ENCODE measurements at regions not wholly inside any gene's neighbourhood (a gene's known extent, or its start where the extent isn't known, plus 50 kb on each side); places are given as distances from the start of the nearest gene placed in this dataset.
"Not testable (repeated sequence)": the region's sequence is repeated elsewhere in the genome, so short reads cannot be mapped to it uniquely, and the experiment has no call there.

DNA sequence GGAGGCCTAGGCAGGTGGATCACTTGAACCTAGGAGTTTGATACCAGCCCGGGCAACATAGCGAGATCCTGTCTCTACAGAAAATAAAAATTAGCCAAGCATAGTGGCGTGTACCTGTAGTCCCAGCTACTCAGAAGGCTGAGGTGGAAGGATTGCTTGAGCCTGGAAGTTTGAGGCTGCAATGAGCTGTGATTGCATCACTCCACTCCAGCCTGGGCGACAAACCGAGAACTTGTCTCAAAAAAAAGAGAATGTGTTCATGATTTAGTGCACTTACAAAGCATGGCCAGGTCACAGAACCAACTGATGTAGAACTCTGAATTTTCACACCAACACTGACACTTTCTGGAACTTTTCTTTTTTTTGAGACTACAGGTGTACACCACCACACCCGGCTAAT, 182.7 kb downstream of the ZFP64 start:
- DNase-seq (ENCODE audit: low read depth), result no peak

DNA sequence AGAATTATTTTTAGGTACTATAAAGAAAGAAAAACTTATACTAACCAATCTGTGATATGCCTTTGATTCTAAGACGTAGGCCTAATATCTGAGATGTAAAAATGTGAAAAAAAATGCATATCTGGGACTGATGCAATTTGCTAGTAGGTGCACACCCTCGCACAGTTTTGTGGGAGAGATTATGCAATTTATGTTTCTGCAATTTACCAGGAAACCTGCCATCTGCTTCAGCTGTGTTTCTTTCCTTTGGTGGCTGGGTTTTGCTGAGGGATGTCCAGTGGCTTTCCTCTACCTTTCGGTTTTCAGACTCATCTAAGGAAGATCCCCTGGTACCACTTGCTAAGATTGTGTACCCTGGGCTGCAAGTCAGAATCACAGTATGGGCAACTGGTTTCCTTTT, 186.9 kb downstream of the ZFP64 start:
- no peak for DNase-seq (ENCODE audit: low read depth)

DNA sequence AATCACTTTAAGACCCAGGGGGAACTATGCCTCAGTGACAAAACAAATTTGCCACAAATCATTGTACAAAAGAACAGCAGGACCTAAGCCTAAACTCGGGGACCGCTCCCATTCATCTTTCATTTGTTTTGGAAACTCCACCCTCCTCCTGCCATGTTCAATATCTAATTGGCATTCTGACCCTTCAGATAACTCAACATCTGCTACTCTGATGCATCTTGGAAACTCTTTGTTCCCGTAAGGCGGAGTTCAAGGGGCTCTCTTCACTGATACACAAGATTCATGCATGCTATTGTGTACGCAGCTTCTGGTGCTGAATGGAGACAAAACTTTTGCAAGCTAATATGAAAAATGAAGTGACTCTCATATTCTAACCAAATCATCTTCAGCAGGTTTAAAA, 187.6 kb downstream of the ZFP64 start:
- DNase-seq (ENCODE audit: low read depth), result no peak

DNA sequence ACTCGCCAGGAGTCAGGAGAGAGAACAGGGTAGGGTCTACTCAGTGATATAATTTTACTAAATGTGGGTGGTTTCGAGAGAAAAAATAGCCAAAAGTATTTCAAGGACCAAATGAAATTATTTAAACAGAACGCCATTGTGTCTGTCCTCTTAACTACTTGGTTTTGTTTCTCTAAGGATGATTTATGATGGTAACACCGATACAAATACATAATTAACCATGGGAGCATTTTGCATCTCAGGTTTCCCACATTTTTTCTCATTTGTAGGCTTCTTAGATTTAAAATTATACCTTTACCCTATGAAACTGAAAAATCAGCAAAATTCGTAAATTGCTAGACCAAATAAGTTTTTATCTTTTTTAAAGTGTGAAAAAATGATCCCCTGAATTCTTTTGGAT, 188.2 kb downstream of the ZFP64 start:
- DNase-seq (ENCODE audit: low read depth), result no peak

DNA sequence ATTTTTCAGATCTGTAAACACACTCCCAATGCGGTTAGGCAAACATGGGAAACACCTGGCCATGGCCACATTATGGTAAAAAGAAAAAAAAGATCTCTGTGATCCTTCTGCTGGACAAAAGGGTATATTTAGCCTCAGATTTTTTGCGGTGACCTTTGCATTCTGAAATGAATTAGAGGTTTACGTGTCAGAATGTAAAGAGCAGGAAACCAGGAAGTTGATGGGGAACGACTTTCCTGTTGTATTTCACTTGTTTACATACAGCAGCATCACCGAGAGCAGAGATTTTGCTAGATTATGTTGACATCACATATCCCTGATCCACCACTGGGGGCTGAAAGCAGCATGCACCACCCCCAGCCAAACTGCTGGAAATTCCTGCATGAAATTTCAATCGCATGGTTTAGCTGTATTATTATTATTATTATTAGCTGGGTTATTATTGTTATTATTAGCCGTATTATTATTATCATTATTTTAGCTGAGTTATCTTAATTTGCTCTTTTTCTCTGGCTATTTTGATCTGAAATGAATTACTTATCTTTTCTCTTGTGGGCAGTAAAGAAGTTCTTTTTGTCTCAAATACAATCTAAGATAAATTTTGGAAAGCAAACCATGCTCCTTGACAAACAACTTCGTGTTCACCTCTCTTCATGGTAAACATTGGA, 189.4 kb downstream of the ZFP64 start:
- DNase-seq (ENCODE audit: low read depth), result no peak

DNA sequence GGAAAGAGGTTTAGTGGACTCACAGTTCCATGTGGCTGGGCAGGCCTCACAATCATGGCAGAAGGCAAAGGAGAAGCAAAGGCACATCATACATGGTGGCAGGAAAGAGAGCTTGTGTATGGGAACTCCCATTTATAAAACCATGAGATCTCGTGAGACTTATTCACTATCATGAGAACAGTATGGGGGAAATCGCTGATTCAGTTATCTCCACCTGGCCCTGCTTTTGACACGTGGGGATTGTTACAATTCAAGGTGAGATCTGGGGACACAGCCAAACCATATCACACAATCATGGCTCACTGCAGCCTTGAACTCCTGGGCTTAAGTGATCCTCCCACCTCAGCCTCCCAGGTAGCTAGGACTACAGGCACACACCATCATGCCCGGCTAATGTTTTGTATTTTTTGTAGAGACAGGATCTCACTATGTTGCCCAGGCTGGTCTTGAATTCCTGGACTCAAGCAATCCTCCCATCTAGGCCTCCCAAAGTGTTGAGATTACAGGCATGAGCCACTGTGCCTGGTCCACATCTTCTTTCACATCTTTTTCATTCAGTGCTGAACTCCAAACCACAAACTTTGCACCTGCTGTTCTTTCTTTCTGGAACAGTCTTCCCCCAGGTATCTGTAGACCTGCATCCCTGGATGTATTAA, 194.2 kb downstream of the ZFP64 start:
- not testable (repeated sequence) for DNase-seq (ENCODE audit: low read depth)

DNA sequence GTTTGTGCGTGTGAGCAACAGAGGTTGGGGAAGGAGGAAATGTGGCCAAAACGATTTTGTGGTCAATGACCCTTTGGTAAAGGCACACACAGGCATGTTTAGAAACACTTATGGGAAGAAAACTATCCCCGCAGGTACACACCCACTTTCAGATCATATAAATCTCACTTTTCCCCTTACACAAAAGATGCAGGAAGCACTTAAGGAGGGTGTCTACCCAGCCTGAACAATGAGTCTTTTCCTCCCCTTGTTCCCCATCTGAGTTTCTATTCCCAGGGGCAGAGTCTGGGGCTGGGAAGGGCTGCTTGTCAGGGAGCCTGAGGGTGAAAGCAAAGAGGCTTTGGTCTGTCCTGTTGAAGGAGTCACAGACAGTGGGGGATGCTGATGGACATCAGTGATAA, 193.2 kb upstream of the SALL4 start:
- no peak for DNase-seq (ENCODE audit: low read depth)

DNA sequence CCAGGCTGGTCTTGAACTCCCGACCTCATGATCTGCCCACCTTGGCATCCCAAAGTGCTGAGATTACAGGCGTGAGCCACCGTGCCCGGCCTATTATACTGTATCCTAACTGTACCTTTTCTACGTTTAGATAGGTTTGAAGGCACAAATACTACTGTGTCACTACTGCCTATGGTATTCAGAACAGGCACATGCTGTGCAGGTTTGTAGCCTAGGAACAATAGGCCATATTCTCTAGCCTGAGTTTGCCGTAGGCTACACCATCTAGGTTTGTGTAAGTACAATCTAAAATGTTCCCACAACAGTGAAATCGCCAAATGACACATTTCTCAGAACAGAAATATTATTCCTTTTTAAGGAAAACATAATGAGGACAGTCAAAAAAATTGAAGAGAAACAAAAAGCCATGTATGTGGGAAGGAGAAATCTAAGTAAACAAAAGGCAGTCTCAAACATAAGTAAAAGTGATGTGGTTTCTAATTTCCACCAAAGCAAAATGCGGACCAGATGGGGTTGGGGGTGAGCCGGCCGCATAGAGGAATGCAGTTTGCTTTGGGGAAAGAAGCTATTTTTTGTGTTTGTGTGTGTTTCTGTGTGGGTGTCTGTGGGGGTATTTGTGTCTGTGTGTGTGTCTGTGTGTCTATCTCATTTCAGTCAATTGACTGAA, 192.6 kb upstream of the SALL4 start:
- DNase-seq (ENCODE audit: low read depth), result no peak

DNA sequence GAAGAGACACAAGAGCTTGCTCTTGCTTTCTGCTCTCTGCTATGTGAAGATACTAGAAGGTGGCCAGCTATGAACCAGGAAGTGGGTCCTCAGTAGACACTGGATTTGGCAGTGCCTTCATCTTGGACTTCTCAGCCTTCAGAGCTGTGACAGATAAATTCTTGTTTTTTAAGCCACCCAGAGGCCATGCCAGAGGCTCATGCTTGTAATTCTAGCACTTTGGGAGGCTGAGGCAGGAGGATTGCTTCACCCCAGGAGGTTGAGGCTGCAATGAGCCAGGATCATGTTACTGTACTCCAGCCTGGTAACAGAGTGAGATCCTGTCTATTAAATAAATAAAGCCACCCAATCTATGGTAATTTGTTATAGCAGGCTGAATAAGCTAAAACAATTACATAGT, 185.5 kb upstream of the SALL4 start:
- DNase-seq (ENCODE audit: low read depth), result no peak

DNA sequence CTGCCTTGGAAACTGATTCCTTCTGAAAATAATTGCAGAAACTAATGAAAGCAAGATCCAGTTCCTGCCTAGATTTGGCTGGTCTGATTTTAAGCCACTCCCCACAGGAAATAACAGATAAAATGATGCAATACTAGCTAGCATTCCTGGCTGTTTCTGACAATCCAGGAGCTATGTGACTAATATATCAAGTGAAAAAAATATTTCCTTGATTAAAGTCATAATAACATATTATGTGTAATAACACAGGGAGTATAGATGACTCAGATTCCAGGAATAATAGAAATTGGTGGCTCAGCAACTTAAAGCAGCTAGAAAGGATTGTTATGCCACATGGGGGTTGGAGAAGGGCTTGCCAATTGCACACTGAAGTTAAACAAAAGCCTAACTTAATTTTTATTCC, 182.7 kb upstream of the SALL4 start:
- DNase-seq (ENCODE audit: low read depth), result no peak

DNA sequence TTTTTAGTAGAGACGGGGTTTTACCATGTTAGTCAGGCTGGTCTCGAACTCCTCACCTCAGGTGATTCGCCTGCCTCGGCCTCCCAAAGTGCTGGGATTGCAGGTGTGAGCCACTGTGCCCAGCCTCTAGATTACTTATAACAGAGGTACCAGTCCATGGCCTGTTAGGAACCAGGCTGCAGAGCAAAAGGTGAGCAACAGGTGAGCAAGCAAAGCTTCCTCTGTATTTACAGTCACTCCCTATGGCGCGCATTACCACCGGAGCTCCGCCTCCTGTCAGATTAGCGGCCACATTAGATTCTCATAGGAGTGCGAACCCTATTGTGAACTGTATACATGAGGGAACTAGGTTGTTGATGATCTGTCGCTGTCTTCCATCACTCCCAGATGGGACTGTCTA, 178.0 kb upstream of the SALL4 start:
- DNase-seq (ENCODE audit: low read depth), result no peak

DNA sequence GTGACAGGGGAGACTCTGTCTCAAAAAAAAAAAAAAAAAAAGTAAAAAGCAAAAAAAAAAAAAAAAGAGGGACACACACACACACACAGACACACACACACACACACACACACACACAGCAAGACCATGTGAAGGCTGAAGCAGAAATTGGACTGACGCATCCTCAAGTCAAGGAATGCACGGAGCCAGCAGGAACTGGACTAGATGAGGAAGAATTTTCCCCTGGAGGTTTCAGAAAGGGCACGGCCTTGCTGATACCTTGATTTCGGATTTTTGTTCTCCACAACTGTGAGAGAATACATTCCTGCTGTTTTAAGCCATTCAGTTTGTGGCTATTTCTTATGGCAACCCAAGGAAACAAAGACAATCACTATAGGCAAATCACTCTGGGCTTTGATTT, 176.9 kb upstream of the SALL4 start:
- DNase-seq (ENCODE audit: low read depth), result no peak

DNA sequence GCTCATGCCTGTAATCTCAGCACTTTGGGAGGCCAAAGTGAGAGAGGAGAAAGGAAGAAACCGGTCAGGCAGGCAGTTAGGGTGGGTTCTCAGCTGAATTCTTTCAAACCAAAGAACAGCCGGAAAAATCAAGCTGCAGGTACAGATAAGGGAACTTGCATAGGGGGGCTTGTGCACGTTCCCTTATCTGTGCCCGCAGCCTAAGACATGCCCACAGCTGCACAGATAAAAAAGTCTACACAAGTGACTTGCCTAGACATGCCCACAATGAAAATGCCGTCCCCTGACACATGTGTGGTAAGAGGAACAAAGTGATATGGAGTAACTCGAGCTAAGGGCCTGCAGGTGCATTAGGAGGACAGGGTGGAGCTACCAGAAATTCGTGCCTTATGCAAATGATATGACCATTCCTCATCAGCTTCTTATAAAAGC, 175.8 kb upstream of the SALL4 start:
- DNase-seq (ENCODE audit: low read depth), result no peak

DNA sequence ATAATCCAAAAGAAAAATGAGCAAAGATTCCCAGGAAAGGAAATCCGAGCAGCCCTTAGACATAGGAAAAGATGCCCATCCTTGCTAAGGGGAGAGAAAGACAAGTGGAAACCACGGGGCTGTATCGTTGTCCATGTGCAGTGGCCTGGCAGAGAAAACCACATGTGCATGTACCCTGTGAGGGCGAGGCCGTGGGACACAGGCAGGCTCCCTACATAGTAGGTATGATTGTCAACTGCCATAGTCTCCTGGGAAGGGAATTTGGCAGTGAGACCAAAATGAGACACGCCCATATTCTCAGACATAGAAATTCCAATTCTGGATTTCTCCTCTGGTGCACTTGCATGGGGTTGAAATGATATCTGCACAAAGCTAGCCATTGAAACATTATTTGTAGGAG, 169.7 kb upstream of the SALL4 start:
- DNase-seq (ENCODE audit: low read depth), result no peak

DNA sequence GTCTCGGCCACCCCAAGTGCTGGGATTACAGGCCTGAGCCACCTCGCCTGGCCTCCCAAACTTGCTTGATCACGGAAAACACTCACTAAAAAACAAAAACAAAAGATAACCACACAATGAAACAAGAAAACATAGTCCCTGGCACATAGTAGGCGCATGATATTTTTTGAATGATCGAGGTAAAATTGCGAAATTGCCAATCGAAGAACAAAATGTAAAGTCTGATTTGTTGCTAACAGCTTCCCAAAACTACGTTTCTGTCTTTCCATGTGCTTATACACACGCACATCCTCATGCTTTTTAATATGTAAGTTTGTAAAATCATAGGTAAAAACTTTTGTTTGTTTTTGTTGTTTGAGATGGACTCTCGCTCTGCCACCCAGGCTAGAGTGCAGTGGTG, 168.5 kb upstream of the SALL4 start:
- DNase-seq (ENCODE audit: low read depth), result no peak

DNA sequence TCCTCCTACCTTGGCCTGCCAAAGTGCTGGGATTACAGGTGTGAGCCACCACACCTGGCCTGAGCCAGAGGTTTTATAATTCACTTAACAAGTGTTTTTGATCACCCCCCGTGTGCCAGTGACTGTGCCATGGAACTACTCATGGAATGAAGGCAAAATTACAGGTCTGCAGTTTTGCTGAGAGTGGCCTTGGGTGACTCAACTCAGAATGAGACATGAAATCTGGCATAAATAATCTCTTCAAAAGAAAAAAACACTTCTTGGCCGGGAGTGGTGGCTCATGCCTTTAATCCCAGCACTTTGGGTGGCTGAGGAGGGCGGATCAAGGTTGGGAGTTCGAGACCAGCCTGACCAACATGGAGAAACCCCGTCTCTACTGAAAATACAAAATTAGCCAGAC, 166.9 kb upstream of the SALL4 start:
- no peak for DNase-seq (ENCODE audit: low read depth)

DNA sequence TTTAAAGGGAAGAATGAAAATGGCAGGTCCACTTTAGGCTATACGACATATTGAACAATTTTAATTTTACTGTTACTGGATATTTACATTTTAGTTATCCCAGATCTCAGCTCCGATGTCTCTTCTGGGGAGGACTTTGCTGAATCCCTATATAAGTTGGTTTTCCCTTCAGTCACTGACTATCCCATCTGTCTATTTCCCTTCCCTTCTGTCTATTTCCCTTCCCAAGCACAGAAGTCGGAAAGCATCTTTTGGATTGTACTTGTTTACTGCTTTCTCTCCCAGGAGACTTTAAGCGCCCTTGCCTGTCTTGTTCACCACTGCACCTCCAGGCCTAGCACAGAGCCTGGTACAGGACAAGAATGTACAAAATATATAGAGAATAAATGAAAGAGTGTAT, 165.8 kb upstream of the SALL4 start:
- DNase-seq (ENCODE audit: low read depth), result no peak

DNA sequence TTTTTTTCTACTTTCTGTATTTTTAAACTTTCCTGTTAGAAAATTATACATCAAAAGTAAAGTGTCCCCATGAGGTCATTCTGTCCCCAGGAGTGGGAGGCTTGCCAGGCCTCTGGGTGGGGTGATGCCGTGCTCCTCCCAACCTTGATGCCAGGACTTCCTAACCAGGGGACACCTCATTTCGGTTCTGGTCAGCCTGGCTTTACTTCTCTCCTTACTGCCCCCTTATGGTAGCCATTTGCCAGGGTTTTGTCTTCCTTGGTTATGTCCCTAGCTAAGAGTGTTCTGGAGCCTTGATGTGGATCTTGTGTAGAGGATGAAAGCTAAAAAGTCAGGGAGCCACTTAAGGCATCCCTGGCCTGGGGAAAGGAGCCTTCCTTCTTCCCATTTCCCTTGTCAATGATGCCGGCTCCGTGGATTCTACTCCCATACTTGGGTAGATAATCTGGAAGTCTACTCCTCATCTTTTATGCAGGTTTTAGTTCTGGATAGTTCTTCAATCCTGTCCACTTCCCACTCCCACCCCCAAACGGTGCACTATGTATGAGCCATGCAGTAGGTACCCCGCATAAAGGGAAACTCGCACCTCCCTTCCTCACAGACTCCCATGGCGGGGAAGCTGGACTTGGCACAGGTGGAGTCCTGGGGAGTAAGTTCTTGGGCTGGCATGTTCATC, 164.1 kb upstream of the SALL4 start:
- DNase-seq (ENCODE audit: low read depth), result no peak

DNA sequence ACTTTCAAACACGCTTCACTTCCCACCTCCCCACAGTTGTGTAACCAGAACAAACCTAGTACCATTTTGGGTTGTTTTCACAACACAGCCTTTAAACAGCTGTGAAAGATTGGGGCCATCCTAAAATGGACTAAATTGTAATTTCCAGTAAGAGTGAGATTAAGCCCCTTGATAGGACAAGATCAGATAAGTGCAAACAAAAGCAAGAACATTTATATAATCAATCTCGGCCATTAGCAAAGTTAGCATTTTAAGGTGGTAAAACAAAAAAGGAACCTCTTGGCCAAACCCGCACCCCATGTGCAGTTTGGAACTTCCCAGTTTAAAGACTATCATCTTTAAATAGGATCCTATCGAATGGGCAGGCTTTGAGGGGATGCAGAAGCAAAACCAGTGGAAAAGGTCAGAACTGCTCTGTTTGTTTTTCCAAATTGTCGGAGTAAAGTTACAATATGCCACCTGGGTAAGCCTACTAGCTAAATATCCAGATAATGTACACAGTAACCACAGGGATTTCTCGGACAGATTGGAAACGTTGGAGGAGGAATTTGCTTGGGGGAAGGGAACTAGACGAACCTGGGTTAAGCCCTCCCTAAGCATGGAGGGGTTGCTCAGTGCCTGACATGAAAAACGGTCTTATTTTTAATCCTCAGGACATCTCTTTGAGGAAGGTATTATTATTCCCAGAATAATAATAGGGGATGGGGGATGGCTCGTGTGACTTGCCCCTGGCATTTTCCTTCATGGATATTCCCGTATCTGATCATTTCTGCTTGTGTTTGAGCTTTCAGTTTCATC, 159.8 kb upstream of the SALL4 start:
- DNase-seq (ENCODE audit: low read depth), result no peak

DNA sequence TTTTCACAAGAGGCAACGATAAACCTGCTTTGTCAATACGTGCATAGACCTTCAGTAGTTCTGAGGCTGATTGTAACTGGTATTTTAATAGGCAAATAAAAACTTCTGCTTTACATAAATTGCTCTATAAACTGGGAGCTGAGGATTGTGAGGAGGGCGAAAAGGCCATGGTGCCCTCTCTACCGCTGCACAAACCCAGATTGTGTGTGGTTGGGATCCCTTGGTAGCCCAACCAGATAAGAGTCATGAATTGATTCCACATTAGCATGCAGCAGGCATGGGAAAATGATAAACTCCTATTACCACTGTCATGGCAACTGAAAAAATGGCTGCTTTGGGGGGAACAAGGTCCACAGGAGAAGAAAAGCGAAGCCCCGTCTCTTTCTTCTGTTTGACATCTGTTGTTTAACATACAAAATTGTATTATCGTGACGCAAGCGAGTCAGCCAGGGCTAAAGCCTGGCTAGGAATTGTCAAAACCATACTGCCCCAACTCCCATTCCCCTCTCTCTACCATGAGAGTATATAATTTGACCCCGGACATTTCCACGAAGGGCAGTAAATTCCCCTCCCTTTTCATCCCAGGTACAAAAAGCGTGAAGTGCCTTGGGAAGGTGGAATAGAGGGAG, 157.8 kb upstream of the SALL4 start:
- no peak for DNase-seq (ENCODE audit: low read depth)

DNA sequence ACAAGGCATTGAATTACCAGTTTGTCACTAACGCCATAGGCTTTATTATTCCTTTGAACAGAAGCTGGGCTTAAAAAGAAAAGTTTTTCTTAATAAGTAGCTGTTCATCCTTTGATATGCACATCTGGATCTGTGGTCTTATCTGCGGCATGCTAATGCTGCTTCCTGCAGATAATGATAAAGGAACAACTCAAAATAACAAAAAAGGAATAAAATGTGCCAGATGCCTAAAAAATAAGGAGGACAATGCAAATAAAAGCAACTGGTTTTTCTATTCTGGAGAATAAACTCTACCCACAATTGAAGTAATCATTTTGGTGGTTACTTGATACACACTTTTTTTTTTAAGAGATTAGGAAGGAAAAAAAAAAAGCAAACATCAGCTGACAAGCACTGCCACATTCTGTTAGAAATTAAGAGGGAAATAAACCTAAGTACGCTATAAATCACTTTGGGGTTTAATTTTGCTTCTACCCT, 156.8 kb upstream of the SALL4 start:
- no peak for DNase-seq (ENCODE audit: low read depth)
